Astrocyte (in vitro differentiated cells and primary cell): ENCODE measurements at regions not wholly inside any gene's neighbourhood (a gene's known extent, or its start where the extent isn't known, plus 50 kb on each side); places are given as distances from the start of the nearest gene placed in this dataset.

Experiments used
- CTCF ChIP-seq: IDR thresholded peaks from 2 replicates; pipeline ENCODE4 v1.5.1; 2011; ENCODE audit warnings: low read depth, mild to moderate bottlenecking, inconsistent platforms, low read length, moderate library complexity; ENCODE audit not compliant: insufficient read depth
- EZH2 ChIP-seq: IDR thresholded peaks from 2 replicates; pipeline ENCODE4 v1.6.1; 2012; ENCODE audit warnings: mild to moderate bottlenecking, low read length, inconsistent platforms; ENCODE audit not compliant: insufficient read depth

GRCh38 chr2:134193006-134193405 lies 60.9 kb upstream of the MGAT5 start:
- TF ChIP-seq CTCF (no peak), EZH2 (no peak)
